Nephron progenitor cell (in vitro differentiated cells): ENCODE measurements at regions not wholly inside any gene's neighbourhood (a gene's known extent, or its start where the extent isn't known, plus 50 kb on each side); places are given as distances from the start of the nearest gene placed in this dataset.

Source experiments
- DNase-seq: peaks from one replicate; pipeline ENCODE4 v3.0.0; 2021
- H3K27ac Mint-ChIP-seq: 2 replicates; pipeline ENCODE4 v1.8.0; 2021; ENCODE audit warnings: mild to moderate bottlenecking, moderate library complexity, mixed read lengths
- H3K27me3 Mint-ChIP-seq: 2 replicates; pipeline ENCODE4 v1.8.0; 2021; ENCODE audit warnings: mild to moderate bottlenecking, low read depth, mixed read lengths; ENCODE audit not compliant: poor library complexity
- H3K36me3 Mint-ChIP-seq: 2 replicates; pipeline ENCODE4 v1.8.0; 2021; ENCODE audit warnings: low read depth, mixed read lengths
- H3K4me1 Mint-ChIP-seq: 2 replicates; pipeline ENCODE4 v1.8.0; 2021; ENCODE audit warnings: mixed read lengths
- H3K4me3 Mint-ChIP-seq: 2 replicates; pipeline ENCODE4 v1.8.0; 2021; ENCODE audit warnings: mild to moderate bottlenecking, moderate library complexity, mixed read lengths
- H3K9me3 Mint-ChIP-seq: 2 replicates; pipeline ENCODE4 v1.8.0; 2021; ENCODE audit warnings: mild to moderate bottlenecking, moderate library complexity, mixed read lengths
- CTCF ChIP-seq: fragments of 200-600 bp; sonication (generic); IDR thresholded peaks from 2 replicates; pipeline ENCODE4 v1.5.0; 2021; ENCODE audit warnings: antibody characterized with exemption

DNA sequence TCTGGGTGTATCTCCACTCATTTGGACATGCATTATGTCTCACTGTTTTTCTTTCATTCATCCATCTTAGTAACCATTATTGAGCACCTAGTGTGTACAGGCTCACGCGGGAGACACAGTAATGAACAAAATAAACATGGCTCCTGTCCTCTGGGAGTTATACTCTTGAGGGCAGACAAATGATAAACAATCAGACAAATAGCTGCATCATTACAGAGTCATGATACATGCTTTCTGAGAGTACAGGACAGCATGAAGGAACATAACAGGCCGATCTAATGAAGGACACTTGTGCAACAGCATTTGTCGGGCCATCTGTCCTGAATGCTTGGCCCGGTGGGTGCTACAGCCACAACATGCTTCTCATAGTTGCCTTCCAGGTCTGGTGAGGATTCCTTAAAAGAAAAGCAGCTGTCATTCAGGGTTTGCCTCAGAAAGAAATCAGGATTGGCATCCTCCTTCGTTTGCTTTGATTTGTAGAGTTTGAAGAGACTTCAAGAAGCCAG, 77.2 kb upstream of the EGLN3 start:
- no peak for TF ChIP-seq CTCF
- Mint-ChIP-seq H3K9me3 (no peaks in the 10 kb centered on the region), H3K27me3 (no peaks in the 10 kb centered on the region), H3K36me3 (no peaks in the 10 kb centered on the region), H3K4me3 (no peak overlapping the region), H3K4me1 (peaks cover 61% of the 10 kb centered on the region), H3K27ac (no peak overlapping the region)
- no peak for DNase-seq

GRCh38 chr14:34027130-34027989, 76.5 kb upstream of the EGLN3 start:
- no peaks in the 10 kb centered on the region for H3K27me3 Mint-ChIP-seq
- no peaks in the 10 kb centered on the region for H3K36me3 Mint-ChIP-seq
- TF ChIP-seq CTCF = no peak
- DNase-seq = no peak
- H3K4me1 Mint-ChIP-seq = peaks cover 57% of the 10 kb centered on the region
- H3K27ac Mint-ChIP-seq = no peak overlapping the region
- no peak overlapping the region for H3K4me3 Mint-ChIP-seq
- no peaks in the 10 kb centered on the region for H3K9me3 Mint-ChIP-seq

GRCh38 chr14:34025325-34026017, 74.6 kb upstream of the EGLN3 start:
- no peak for TF ChIP-seq CTCF
- no peak overlapping the region for H3K4me3 Mint-ChIP-seq
- no peaks in the 10 kb centered on the region for H3K36me3 Mint-ChIP-seq
- no peaks in the 10 kb centered on the region for H3K9me3 Mint-ChIP-seq
- H3K27ac Mint-ChIP-seq = no peak overlapping the region
- peaks cover 38% of the 10 kb centered on the region for H3K4me1 Mint-ChIP-seq
- peaks cover 3% of the 10 kb centered on the region for H3K27me3 Mint-ChIP-seq
- DNase-seq = no peak

DNA sequence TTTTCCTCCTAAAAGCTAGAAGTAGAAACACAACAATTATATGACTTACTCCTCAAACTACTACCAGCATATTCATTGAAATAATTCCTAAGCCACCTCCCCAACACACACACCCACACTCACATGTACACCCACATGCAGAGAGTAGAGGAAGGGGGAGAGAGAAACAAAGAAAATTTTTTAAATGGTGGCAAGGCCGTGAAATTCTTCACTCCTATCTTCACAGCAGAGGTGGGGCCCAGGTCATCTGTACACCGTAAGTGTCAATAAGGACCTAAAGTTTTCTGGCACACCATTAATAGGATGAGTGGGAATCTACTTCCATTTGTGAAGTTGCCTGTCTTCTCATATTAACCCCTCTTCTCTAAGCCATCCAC, 73.9 kb upstream of the EGLN3 start:
- peaks cover 34% of the 10 kb centered on the region for H3K4me1 Mint-ChIP-seq
- H3K9me3 Mint-ChIP-seq = no peaks in the 10 kb centered on the region
- peaks cover 3% of the 10 kb centered on the region for H3K27me3 Mint-ChIP-seq
- H3K4me3 Mint-ChIP-seq = no peak overlapping the region
- DNase-seq = no peak
- H3K36me3 Mint-ChIP-seq = no peaks in the 10 kb centered on the region
- no peak overlapping the region for H3K27ac Mint-ChIP-seq
- no peak for TF ChIP-seq CTCF

DNA sequence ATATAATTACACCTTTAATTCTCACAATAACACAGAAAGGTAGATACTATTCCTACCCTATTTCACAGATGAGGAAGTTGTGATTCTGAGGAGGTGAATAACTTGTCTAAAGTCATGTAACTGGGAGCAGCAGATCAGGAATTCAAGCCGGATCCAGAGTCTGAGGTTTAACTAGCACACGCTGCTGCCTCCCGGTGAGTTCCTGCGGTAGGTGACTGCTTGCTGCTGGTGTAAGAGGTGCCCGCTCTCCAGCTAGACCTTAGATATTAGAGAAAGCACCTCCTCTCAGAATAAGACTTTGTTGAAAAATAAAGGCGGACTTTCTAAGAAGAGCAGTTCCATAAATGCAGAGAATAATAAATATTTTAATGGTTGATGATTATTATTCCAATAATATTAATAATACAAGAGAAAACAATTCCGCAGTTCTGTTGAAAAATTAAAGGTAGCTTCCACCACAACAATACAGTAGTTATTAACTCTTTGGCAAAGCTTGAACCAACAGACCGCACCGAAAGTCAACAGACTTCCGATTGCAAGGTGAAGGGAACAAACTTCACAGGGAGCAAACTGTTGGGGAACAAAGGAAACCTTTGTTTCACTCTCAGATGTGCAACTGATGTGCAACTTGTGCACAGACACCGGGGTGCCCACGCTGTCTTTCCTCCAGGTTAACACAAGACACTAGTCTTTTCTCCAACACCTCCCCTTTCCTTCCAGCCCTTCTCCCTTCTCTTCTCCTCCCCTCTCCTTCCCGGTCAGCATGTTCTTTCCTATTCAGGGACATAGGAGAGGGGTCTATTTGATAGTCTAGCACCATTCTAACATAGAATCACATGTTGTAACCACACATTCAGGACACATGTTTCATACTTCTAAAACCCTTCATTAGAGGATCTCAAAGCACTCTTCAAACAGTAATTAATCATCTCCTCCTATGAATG, 73.2 kb upstream of the EGLN3 start:
- Mint-ChIP-seq H3K4me1 (peaks cover 34% of the 10 kb centered on the region), H3K27ac (no peak overlapping the region), H3K27me3 (peaks cover 3% of the 10 kb centered on the region), H3K36me3 (no peaks in the 10 kb centered on the region), H3K4me3 (no peak overlapping the region), H3K9me3 (no peaks in the 10 kb centered on the region)
- no peak for TF ChIP-seq CTCF
- DNase-seq = no peak
